ENCODE measurements at regions not wholly inside any gene's neighbourhood (a gene's known extent, or its start where the extent isn't known, plus 50 kb on each side); places are given as distances from the start of the nearest gene placed in this dataset.

- POLR2A ChIA-PET, result no interaction called here
- TF ChIP-seq NCOA4 (IDR thresholded peaks at IDR 0.05; ENCODE audit: partially characterized antibody) (no peak), RB1 (IDR thresholded peaks at IDR 0.05; ENCODE audit: low read depth) (no peak), MGA (IDR thresholded peaks at IDR 0.05) (no peak), ZNF445 (CRISPR knock-in tag; IDR thresholded peaks at IDR 0.05; ENCODE audit: low read depth) (no peak), ZBTB11 (CRISPR knock-in tag; IDR thresholded peaks at IDR 0.05) (no peak), HDAC6 (IDR thresholded peaks at IDR 0.05; ENCODE audit: low read depth, low read length) (no peak)
Observed at GRCh38 chr2:220337611-220338440, 710.4 kb downstream of the SLC4A3 start.

More at GRCh38 chr2:220337611-220338440, 710.4 kb downstream of the SLC4A3 start:
- Histone ChIP-seq H2AFZ (ENCODE audit: low read depth, low read length) (no peak overlapping the region), H3K9me3 (replicated peaks; ENCODE audit: control insufficient read depth, insufficient read depth, low read depth, low read length) (no peaks in the 10 kb centered on the region), H3K36me3 (ENCODE audit: control insufficient read depth, insufficient read depth, low read length) (no peaks in the 10 kb centered on the region), H4K20me1 (replicated peaks; ENCODE audit: control insufficient read depth, insufficient read depth, low read length) (no peaks in the 10 kb centered on the region), H3K4me2 (ENCODE audit: insufficient read depth, low read length) (no peak overlapping the region), H3K9ac (ENCODE audit: insufficient read depth in 1 of 2, low read depth in 2 of 2, low read length in 2 of 2) (no peak overlapping the region), H3K27me3 (ENCODE audit: control insufficient read depth in 2 of 2, insufficient read depth in 2 of 2, low read length in 2 of 2) (no peaks in the 10 kb centered on the region), H3K4me1 (replicated peaks in 1 of 2; ENCODE audit: control insufficient read depth in 2 of 2, insufficient read depth in 2 of 2, low read length in 2 of 2) (no peaks in the 10 kb centered on the region), H3K27ac (ENCODE audit: extremely low read depth, low read depth, low read length) (no peak overlapping the region), H3K9me1 (ENCODE audit: control insufficient read depth, insufficient read depth, low read length) (no peaks in the 10 kb centered on the region), H3K4me3 (no peak overlapping the region), H3K79me2 (ENCODE audit: control insufficient read depth, insufficient read depth, low read length) (no peaks in the 10 kb centered on the region)
- no peak for ATAC-seq
- CTCF ChIA-PET (ENCODE audit: low intra/inter-chr PET ratio), result no interaction called here
- intact Hi-C loops (cut with micrococcal nuclease), result no loop called here
- DNase-seq (ENCODE audit: extremely low read depth in 1 of 4, low spot score in 3 of 4), result no peak
- FAIRE-seq, result no peak
- in situ Hi-C loops (cut with MboI), result no loop called here
- 0% methylated on average over 2 of the region's 2 CpGs for WGBS (ENCODE audit: insufficient coverage, low coverage, missing lambda C conversion rate)
- no TSS peak for BruUV-seq (replicated peaks)

Measured in K562 (cell line).